HG03378 (cell line): ENCODE measurements at regions not wholly inside any gene's neighbourhood (a gene's known extent, or its start where the extent isn't known, plus 50 kb on each side); places are given as distances from the start of the nearest gene placed in this dataset.
"Not testable (repeated sequence)": the region's sequence is repeated elsewhere in the genome, so short reads cannot be mapped to it uniquely, and the experiment has no call there.

Experiments used
- ATAC-seq: cut with Tn5 transposase; IDR thresholded peaks from one replicate; pipeline ENCODE4 v1.9.1; 2021; ENCODE audit warnings: mild to moderate bottlenecking, moderate library complexity; ENCODE audit not compliant: unreplicated experiment

- ATAC-seq: not testable (repeated sequence)
Observed at GRCh38 chr6:71007298-71007697, 50.4 kb upstream of the B3GAT2 start.

DNA sequence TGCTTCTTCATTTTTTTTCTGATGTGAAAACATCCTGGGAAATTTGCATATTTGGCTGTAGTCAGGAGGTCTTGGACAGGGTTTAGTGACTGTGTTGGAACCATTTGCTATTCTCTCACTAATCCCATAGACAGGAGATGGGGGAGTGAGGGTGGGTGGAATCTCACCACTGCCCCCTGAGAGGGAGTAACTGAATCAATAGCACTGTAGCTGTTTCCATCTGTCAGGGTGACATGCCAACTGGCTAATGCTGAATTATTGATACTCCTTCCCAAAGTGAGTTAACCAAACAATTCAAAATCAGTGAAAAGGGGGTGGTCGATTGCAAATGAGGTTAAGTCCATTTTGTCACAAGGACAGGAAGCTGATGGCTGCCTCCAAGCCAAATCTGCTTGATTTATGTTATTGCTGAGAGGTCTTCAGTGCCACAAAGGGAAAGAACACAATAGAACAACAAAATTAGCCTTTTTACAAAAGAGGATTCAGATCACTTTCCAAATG lies 55.1 kb upstream of the B3GAT2 start:
- no peak for ATAC-seq

DNA sequence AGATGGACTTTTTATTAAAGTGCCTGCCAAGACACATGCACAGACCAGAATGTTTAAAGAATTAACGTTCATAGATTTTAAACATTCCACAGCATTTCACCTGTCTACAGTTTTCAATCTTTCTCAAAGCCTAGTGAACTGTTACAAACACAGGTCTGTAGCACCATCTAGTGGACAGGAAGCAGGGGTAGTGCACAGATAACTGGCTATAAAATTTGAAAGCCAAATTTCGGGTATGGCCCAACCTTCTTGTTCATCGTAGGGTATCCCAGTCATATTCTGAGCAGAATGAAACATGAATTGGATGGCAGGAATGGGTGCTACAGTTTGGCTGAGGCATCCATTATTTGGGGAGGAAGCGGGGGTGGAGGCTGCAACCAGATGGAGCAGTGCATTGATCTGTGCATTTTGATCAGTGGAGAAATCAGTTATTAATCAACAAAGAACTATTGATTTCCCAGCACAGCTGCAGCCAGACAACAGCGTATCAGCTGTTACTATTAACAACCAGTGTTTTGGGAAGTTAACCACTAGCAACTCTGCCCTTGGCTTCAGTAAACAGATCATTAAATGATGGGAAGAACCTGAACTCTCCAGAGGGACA lies 56.1 kb upstream of the B3GAT2 start:
- peak; percentile 91 for ATAC-seq

GRCh38 chr6:71015392-71015791 lies 58.5 kb upstream of the B3GAT2 start:
- ATAC-seq: no peak

DNA sequence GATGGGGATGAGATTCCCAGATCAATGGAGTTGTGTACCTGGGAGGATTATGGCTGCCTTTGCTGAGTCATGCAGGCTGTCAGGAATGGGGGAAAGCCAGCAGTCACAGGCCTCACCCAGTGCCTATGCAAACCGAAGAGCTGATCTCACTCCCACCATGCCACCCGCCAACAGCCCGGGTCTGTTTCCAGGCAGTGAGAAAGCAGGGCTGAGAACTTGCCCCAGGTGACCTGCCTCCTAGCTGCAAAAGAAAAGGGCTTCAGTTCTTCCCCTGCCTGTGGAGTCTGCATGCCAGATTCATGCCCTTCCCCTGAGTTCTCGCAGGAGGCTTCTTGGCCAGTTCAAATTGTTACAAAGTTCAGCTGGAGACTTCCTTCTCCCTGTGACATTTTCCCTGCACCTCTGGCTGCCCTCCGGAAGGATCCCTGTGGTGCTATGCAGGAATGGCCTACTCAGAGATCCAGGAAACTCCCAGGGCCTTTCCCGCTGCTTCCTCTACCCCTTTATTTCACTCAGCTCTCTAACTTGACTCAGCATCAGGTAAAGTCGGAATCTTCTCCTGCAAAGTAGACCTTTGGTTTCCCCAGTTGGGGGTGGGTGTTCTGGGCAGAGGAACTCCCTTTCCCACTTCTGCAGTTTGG lies 71.5 kb upstream of the B3GAT2 start:
- no peak for ATAC-seq

- ATAC-seq: no peak
Observed at GRCh38 chr6:71028877-71029252, 72.0 kb upstream of the B3GAT2 start.

DNA sequence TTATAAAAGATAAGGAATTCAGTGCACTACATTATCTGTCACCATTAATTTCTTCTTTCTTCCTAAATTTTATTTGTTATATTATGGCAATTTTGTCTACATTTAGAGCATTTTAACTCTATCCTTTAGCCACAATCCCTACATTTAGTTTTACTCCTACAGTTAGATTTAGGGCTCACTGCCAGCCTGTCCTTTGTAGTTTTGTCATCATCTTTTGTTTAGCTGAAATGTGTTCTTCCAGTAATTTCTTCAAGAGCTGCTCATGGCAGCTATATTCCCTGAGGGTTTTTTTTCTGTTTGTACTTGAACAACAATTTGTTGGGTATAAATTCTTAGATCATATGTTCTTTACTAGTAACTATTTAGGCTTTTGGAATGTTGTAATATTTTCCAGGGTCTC lies 72.7 kb upstream of the B3GAT2 start:
- no peak for ATAC-seq

- no peak for ATAC-seq
Observed at GRCh38 chr6:71031912-71032311, 75.1 kb upstream of the B3GAT2 start.

DNA sequence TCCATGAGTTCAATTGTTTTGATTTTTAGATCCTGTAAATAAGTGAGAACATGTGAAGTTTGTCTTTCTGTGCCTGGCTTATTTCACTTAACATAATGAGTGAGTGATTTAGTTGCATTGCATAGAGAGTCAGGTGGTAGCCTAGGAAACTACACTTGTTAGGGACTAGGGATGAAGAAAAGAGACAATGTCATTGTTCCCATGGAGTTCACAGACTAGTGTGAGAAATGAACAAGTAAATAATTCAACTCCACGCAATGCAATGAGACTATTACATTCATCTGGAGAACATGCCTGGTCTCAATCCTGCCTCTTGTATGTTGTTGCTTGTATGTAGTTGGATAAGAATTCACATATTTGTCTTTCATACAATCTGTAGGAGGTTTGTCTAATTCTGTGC lies 76.3 kb upstream of the B3GAT2 start:
- no peak for ATAC-seq

DNA sequence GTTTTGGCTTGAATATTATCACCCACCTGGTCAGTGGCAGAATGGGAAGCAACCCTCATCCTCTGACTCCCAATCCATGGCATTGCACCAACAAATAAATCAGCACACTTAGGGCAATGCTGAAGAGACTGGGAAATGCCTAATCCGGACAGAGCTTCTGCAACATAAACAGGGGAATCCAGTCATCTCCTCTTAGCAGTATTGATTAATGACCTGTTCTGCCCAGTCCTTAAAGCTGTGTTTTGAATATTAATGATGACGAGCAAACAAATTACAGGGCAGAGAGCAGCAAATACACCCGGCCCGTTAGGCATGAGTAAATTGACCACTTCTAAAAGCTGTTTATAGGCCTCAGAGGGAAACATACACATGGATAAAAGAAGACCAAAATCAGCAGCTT lies 77.0 kb upstream of the B3GAT2 start:
- ATAC-seq: no peak

DNA sequence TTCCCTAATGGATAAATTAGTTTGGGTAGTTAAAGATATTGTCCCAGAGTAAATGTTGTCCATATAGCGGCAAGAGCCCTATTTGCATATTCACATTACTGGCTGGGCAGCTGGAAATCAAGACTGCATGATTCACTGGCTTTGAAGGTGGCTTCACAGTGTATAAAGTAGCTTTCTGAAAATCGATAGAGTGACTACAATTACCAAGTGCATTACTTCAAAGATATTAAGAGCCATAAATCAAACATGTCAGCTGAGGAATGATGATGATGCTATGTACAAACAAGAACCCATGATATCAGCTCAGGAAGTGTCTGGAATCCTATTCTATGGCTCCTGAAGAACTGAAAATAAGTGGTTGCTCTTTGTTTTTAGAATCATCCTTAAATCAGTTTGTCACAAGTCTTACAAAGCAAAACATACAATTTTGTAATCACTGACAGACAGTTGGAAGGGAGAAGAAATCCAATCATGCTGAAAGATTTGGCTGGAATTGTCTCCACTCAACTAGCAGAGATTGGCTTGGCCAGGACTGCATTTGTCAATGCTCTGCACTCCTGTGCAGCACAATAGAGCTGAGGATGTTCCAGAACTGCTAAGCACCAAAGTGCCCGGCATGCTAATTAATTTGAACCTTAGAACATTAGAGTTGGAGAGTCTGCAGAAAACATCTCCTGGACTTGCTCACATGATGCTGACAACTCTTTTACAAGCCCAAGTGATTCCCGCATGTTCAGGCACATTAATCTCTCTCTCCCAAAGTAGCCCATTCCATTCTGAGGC lies 77.9 kb upstream of the B3GAT2 start:
- no peak for ATAC-seq

DNA sequence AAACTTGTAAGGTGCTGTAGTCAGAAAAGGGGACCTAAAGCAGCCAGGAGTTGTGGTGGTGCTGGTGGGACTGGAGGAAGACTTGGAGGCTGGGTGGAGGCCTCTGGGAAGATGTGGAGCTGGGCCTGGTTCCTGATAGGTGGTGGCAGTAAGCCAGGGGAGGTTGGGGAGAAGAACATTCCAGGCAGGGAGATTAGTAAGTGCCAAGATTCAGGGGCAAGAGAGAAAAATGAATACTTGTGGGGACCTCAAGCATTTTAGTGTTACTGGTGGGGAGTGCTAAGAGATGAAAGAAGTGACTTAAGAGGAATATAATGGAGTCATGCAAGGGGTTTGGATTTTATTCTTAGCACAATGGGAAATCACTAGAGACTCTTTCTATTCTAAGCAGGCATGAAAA lies 79.0 kb upstream of the B3GAT2 start:
- no peak for ATAC-seq

- ATAC-seq: no peak
Observed at GRCh38 chr6:71038711-71039344, 82.0 kb upstream of the B3GAT2 start.

DNA sequence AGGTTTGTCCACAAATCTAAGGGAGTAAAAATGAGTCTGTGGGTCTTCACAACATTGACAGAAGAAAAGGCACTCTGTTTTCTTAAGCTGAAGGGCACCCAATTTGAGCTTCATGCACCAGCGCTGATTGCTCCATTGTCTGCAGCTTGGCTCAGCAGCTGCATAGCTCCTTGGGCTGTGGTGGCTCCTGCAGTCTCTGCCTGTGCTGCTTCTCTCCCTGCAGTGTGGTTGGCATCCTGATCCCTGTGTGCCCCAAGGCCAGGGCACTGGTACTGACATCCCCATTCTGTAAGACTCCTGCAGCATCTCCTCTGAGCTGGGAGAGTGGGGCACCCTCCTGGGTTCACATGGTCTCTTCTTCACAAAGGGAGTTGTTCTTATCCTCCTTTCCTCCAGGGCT lies 83.2 kb upstream of the B3GAT2 start:
- no peak for ATAC-seq

DNA sequence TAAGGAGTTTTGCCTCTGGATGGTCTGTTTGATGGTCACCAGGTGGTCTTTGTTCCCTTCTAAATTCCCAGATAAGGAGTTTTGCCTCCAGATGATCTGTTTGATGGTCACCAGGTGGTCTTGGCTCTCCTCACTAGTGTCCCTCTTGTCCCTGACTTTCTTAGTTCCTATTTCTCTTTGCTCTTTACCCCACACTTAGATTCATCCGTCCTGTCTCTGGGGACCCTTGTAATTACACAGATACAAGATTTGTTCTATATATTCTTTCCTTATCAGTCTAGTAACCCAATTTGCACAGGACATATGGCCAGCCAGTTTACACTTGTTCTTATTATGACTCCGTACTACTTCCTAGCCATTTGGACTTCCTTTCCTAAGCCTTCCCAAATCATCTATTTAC lies 84.0 kb upstream of the B3GAT2 start:
- no peak for ATAC-seq

GRCh38 chr6:71043902-71044301 lies 87.0 kb upstream of the B3GAT2 start:
- ATAC-seq: no peak

DNA sequence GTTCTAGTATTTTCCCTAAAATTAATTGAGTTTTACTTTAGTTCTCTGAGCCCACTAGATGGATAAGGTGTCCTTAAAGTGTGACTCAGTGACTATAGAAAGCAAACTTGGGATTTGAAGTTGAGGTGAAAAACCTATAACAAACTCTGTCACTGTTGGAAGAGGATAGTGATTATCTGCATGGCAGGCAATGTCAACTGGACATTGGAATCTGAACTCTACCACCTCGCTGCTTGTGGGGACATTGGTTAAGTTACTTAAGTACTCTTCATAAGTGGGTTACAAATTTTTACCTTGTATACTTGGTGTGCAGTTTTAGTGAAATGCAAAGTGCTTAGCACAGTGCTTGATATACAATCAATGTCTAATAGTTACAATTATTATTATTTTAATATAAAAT lies 87.9 kb upstream of the B3GAT2 start:
- ATAC-seq: no peak

DNA sequence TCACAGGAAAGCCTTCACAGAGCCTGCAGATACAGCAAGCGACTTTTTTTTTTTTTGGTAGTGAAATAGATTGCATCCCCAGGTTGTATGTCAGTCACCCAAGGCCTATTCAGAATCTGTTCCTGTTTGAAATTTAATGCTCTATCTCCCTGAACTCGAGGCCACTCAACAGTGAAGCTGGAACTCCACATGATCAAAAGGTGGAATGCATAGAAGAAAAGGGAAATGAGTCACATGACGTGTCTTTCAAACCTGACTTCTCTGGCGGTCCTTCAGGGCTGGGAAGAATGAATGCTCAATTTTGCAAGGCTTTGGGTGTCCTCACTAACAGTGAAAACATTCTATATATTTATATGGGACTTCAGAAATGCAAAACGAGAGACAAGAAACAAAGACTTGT lies 88.4 kb upstream of the B3GAT2 start:
- ATAC-seq: no peak

DNA sequence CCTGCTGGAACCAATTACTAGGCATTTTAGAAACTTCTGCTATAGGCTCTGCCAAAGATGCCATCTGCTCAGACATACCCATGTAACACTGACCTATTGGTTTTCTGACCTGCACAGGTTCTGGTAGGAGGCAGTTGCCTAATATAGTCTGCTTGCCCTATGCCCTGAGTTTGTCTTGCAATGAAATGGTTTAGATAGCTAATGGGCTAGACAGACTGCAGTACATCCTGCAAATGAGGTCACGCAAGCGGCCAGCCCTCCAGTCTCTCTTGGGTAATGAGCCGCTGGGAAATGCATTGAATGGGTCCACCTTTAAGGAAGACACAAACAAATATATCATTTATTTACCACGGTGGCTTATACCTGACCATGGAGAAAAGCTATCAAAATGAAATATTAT lies 90.6 kb upstream of the B3GAT2 start:
- no peak for ATAC-seq

DNA sequence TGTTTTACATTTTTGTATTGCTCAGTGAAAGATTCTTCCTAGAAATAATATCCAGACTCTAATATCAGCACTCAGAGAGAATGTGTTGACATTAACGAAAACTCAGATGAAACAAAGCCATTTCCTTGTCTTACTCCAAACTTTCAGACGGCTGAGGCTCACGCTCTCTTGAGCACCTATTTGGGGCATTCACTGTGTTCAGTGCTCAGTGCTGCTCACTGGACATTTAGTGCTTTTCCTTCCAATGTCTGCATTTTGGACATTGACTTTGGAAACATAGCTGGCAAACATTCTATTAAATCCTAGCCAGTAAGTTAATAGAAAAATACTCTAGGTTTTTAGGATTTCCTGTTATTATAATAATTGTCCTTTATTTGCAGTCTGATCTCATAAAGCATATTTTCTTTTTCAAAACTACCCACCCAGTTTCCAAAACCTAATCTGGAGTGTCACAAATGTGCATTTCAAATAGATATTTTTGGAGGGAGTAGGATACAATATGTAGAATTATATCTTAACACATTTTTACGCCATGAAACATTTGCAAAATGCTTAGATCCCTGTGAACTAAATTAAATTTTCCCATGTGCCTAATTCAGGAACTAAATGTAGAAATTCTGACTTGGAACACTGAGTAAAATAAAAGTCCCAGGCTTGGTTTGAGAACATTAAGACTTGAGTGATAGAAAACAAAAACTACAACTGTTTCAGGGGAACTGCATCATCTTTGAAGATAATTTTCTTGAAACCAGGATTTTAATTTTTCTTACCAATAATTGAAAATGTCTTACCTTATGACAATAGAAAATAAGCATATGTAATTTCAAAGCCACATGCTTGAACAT lies 91.7 kb upstream of the B3GAT2 start:
- no peak for ATAC-seq
